GM23248 (cell line): ENCODE measurements at regions not wholly inside any gene's neighbourhood (a gene's known extent, or its start where the extent isn't known, plus 50 kb on each side); places are given as distances from the start of the nearest gene placed in this dataset.

Source experiments
- EZH2 ChIP-seq: fragments of 200-600 bp; sonication (generic); IDR thresholded peaks from 2 replicates; pipeline ENCODE4 v1.6.1; 2018; ENCODE audit warnings: antibody characterized with exemption, mild to moderate bottlenecking; ENCODE audit not compliant: insufficient read depth, poor library complexity, severe bottlenecking
- EZH2phosphoT487 ChIP-seq: fragments of 200-600 bp; sonication (generic); IDR thresholded peaks from 2 replicates; pipeline ENCODE4 v1.6.1; 2018; ENCODE audit warnings: antibody characterized with exemption, moderate library complexity, mild to moderate bottlenecking, low read depth; ENCODE audit not compliant: insufficient read depth

GRCh38 chr7:42722716-42723115, 189.2 kb downstream of the C7orf25 start:
- no peak for TF ChIP-seq EZH2
- TF ChIP-seq EZH2phosphoT487: no peak
